Chondrocyte (in vitro differentiated cells): ENCODE measurements at regions not wholly inside any gene's neighbourhood (a gene's known extent, or its start where the extent isn't known, plus 50 kb on each side); places are given as distances from the start of the nearest gene placed in this dataset.
A peak's percentile ranks its signal among the peaks of the same experiment; 100 is the strongest.
"Not testable (repeated sequence)": the region's sequence is repeated elsewhere in the genome, so short reads cannot be mapped to it uniquely, and the experiment has no call there.

Source experiments
- DNase-seq: peaks from one replicate; pipeline ENCODE4 v3.0.0; 2021; ENCODE audit warnings: mixed read lengths, low spot score
- H3K27ac Mint-ChIP-seq: one replicate; pipeline ENCODE4 v1.8.0; 2021; ENCODE audit warnings: mild to moderate bottlenecking, moderate library complexity, mixed read lengths; ENCODE audit not compliant: unreplicated experiment
- H3K27me3 Mint-ChIP-seq: 2 replicates; pipeline ENCODE4 v1.8.0; 2021; ENCODE audit warnings: low read depth, mixed read lengths
- H3K36me3 Mint-ChIP-seq: 2 replicates; pipeline ENCODE4 v1.8.0; 2021; ENCODE audit warnings: low read depth, mixed read lengths
- H3K4me1 Mint-ChIP-seq: 2 replicates; pipeline ENCODE4 v1.8.0; 2021; ENCODE audit warnings: low read depth, mild to moderate bottlenecking, mixed read lengths
- H3K4me3 Mint-ChIP-seq: one replicate; pipeline ENCODE4 v1.8.0; 2021; ENCODE audit warnings: mild to moderate bottlenecking, moderate library complexity, mixed read lengths; ENCODE audit not compliant: unreplicated experiment
- H3K9me3 Mint-ChIP-seq: 2 replicates; pipeline ENCODE4 v1.8.0; 2021; ENCODE audit warnings: low read depth, mixed read lengths
- TF ChIP-seq, protein P1 (sequence below): fragments of 200-600 bp; sonication (generic); IDR thresholded peaks from 2 replicates; pipeline ENCODE4 v1.5.0; 2021; ENCODE audit warnings: antibody characterized with exemption, mild to moderate bottlenecking, moderate library complexity

- DNase-seq, result no peak
- Mint-ChIP-seq H3K4me3 (no peak overlapping the region), H3K9me3 (peaks cover 5% of the 10 kb centered on the region), H3K36me3 (peaks cover 3% of the 10 kb centered on the region), H3K27me3 (no peaks in the 10 kb centered on the region), H3K27ac (no peak overlapping the region), H3K4me1 (peaks cover 32% of the 10 kb centered on the region)
- TF ChIP-seq, protein P1, sequence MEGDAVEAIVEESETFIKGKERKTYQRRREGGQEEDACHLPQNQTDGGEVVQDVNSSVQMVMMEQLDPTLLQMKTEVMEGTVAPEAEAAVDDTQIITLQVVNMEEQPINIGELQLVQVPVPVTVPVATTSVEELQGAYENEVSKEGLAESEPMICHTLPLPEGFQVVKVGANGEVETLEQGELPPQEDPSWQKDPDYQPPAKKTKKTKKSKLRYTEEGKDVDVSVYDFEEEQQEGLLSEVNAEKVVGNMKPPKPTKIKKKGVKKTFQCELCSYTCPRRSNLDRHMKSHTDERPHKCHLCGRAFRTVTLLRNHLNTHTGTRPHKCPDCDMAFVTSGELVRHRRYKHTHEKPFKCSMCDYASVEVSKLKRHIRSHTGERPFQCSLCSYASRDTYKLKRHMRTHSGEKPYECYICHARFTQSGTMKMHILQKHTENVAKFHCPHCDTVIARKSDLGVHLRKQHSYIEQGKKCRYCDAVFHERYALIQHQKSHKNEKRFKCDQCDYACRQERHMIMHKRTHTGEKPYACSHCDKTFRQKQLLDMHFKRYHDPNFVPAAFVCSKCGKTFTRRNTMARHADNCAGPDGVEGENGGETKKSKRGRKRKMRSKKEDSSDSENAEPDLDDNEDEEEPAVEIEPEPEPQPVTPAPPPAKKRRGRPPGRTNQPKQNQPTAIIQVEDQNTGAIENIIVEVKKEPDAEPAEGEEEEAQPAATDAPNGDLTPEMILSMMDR, result no peak
Measured at GRCh38 chr4:187664011-187664410, 331.6 kb upstream of the ZFP42 start.

DNA sequence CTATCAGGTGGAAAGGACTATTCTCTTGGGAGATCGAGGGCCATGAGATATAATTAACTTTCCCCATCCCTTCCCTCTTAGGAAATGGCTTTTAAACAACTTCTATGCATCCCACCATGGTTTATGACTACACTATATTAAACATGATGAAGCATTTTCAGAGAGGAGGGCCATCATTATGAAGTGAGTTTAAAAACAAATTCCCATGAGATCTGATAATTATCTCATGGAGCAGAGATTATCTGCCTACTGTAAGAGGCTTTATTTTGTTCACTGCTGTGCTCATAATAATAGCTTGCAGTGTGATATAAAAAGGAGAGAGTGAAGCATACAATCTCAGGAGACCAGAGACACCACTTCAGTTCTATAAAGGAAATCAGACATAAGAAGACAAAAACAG, 330.5 kb upstream of the ZFP42 start:
- H3K27me3 Mint-ChIP-seq, result no peaks in the 10 kb centered on the region

DNA sequence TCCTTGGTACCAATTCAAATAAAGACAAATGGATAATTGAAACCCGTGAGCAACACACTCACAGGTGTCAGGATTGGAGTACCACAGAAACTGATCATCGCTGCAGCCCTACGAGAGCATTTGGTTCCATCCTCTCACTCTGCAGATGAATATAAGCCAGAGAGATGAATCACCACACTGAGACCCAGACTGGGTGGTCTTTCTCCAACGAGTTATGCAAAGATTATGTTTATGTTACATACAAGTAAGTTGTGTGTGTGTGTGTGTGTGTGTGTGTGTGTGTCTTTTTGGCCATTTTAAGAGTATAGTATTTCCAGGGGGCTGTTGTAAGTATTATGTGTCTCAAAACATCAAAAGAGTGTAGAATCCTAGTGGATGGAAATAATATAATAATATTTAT, 329.5 kb upstream of the ZFP42 start:
- TF ChIP-seq, protein P1, result no peak
- DNase-seq, result no peak
- H3K27me3 Mint-ChIP-seq, result no peaks in the 10 kb centered on the region
- no peak overlapping the region for H3K4me3 Mint-ChIP-seq
- peaks cover 10% of the 10 kb centered on the region for H3K9me3 Mint-ChIP-seq
- peaks cover 39% of the 10 kb centered on the region for H3K4me1 Mint-ChIP-seq
- H3K27ac Mint-ChIP-seq, result no peak overlapping the region
- peaks cover 3% of the 10 kb centered on the region for H3K36me3 Mint-ChIP-seq

More for the DNA sequence above, 330.5 kb upstream of the ZFP42 start:
- Mint-ChIP-seq H3K4me3 (no peak overlapping the region), H3K36me3 (peaks cover 3% of the 10 kb centered on the region), H3K27ac (no peak overlapping the region), H3K9me3 (peaks cover 7% of the 10 kb centered on the region), H3K4me1 (peaks cover 39% of the 10 kb centered on the region)
- no peak for DNase-seq
- TF ChIP-seq, protein P1, result no peak

- Mint-ChIP-seq H3K9me3 (peaks cover 6% of the 10 kb centered on the region), H3K4me3 (no peak overlapping the region), H3K36me3 (no peaks in the 10 kb centered on the region), H3K4me1 (peaks cover 39% of the 10 kb centered on the region), H3K27ac (peak overlapping the region; percentile 2), H3K27me3 (no peaks in the 10 kb centered on the region)
- TF ChIP-seq, protein P1, result peak; percentile 60
- no peak for DNase-seq
Measured at GRCh38 chr4:187666697-187667494, 328.7 kb upstream of the ZFP42 start.

DNA sequence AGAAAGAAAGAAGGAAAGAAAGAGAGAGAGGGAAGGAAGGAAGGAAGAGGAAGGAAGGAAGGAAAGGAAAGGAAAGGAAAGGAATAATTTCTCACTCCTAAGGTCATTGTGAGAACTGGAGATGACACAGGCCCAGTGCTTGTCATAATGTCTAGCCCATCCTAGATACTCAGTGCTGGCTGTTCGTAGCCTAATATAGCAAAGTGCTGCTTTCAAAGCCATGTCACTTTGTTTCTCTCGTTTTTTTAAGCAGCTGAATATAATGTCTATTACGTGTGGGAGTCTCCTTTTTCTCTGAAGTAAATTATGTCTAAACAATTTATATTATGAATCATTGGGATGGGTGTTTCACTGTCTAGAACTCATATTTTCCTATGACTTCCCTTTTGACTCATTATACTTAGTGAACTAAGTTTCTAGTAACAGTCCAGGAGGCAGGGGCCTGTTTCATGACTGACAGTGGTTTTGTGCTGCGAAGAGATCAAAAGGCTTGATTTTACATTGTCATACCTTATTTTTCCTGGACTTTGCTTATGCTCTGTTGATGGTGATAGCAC, 327.0 kb upstream of the ZFP42 start:
- H3K36me3 Mint-ChIP-seq, result no peaks in the 10 kb centered on the region
- H3K27me3 Mint-ChIP-seq, result no peaks in the 10 kb centered on the region
- no peak overlapping the region for H3K4me3 Mint-ChIP-seq
- peaks cover 6% of the 10 kb centered on the region for H3K9me3 Mint-ChIP-seq
- peak overlapping the region; percentile 91 for H3K27ac Mint-ChIP-seq
- no peak for DNase-seq
- TF ChIP-seq, protein P1, result no peak
- peaks cover 30% of the 10 kb centered on the region for H3K4me1 Mint-ChIP-seq

DNA sequence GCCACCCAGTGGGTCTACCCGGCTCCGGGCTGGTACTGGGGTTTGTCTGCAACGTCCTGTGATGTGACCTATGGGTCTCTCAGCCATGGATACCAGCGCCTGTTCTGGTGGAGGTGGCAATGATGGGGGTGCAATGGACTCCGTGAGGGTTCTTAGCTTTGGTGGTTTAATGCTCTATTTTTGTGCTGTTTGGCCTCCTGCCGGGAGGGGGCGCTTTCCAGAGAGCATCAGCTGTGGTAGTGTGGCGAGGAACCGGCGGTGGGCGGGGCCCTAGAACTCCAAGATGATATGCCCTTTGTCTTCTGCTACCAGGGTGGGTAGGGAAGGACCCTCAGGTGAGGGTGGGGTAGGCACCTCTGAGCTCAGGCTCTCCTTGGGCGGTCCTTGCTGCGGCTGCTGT, 324.1 kb upstream of the ZFP42 start:
- H3K27me3 Mint-ChIP-seq, DNase-seq, H3K9me3 Mint-ChIP-seq, H3K36me3 Mint-ChIP-seq, H3K4me3 Mint-ChIP-seq, H3K27ac Mint-ChIP-seq: not testable (repeated sequence)
- peaks cover 29% of the 10 kb centered on the region for H3K4me1 Mint-ChIP-seq

- H3K4me3 Mint-ChIP-seq, H3K36me3 Mint-ChIP-seq, H3K9me3 Mint-ChIP-seq, H3K27ac Mint-ChIP-seq, DNase-seq, H3K27me3 Mint-ChIP-seq: not testable (repeated sequence)
- H3K4me1 Mint-ChIP-seq, result peaks cover 24% of the 10 kb centered on the region
Measured at GRCh38 chr4:187671958-187672357, 323.6 kb upstream of the ZFP42 start.

GRCh38 chr4:187672526-187672925, 323.0 kb upstream of the ZFP42 start:
- not testable (repeated sequence) for H3K27me3 Mint-ChIP-seq, H3K27ac Mint-ChIP-seq, H3K36me3 Mint-ChIP-seq, H3K9me3 Mint-ChIP-seq, DNase-seq, H3K4me3 Mint-ChIP-seq
- H3K4me1 Mint-ChIP-seq, result peaks cover 19% of the 10 kb centered on the region
